HCT116 (cell line): ENCODE measurements at regions not wholly inside any gene's neighbourhood (a gene's known extent, or its start where the extent isn't known, plus 50 kb on each side); places are given as distances from the start of the nearest gene placed in this dataset.

ENCODE experiments used
- ATAC-seq: fragments of 200-7000 bp; cut with Tn5 transposase; 2 replicates; pipeline ENCODE4 v1.9.1; 2020; ENCODE audit warnings: mild to moderate bottlenecking, moderate library complexity
- BruUV-seq: library from RNA; stranded (reverse); fragments of 400-500 nt; replicated peaks from 2 replicates; lab custom pipeline; 2021; lab: Mats Ljungman, UMichigan
- CTCF ChIA-PET: fragments of 300-600 bp; sonication (Branson Sonifier 250); formaldehyde crosslinking; loops from one replicate; lab custom pipeline; 2021; ENCODE audit warnings: antibody characterized with exemption; lab: Charles Lee
- POLR2A ChIA-PET: fragments of 300-600, 350-600 bp; sonication (Branson Sonifier 250); formaldehyde crosslinking; loops from one replicate; lab custom pipeline; 2021; ENCODE audit warnings: antibody characterized with exemption; lab: Charles Lee
- RAD21 ChIA-PET, 2 experiments: fragments of 300-600 bp; sonication (Branson Sonifier 250); formaldehyde crosslinking; loops; one replicate each; lab custom pipeline; 2023; ENCODE audit warnings: low total read pairs in 2 of 2; ENCODE audit not compliant: uncharacterized antibody in 2 of 2, unreplicated experiment in 2 of 2, low non-redundant PET in 1 of 2; lab: Charles Lee
- DNase-seq: peaks from one replicate; pipeline ENCODE4 v3.0.0-alpha.2; 2010; ENCODE audit warnings: low read depth, low spot score
- H2AFZ ChIP-seq: fragments of 200-600 bp; shearing (Covaris generic), sonication (generic); 2 replicates; pipeline ENCODE4 v1.6.1; 2017; ENCODE audit warnings: low read depth, mixed run types, mixed read lengths, antibody characterized with exemption, low read length; ENCODE audit not compliant: poor library complexity, severe bottlenecking
- H3K27ac ChIP-seq: 2 replicates; pipeline ENCODE4 v1.5.1; 2012; ENCODE audit warnings: low read depth, low read length
- H3K27me3 ChIP-seq: fragments of 200-600 bp; sonication (generic); 2 replicates; pipeline ENCODE4 v1.6.1; 2016; ENCODE audit warnings: mixed run types, low read length, mixed read lengths; ENCODE audit not compliant: insufficient read depth
- H3K36me3 ChIP-seq, 2 experiments: fragments of 200-500 bp in 1 of 2; fragments of 200-600 bp in 1 of 2; sonication (Bioruptor generic) in 1 of 2; sonication (generic) in 1 of 2; 2 replicates each; pipeline versions ENCODE4 v1.5.1 to v1.6.1; 2014 to 2016; ENCODE audit warnings: low read length in 2 of 2, inconsistent platforms in 1 of 2, mixed read lengths in 1 of 2, mixed run types in 1 of 2; ENCODE audit not compliant: insufficient read depth in 2 of 2, control insufficient read depth in 1 of 2
- H3K4me1 ChIP-seq, 2 experiments: fragments of 200-600 bp in 1 of 2; sonication (generic) in 1 of 2; 2 replicates each; pipeline versions ENCODE4 v1.5.1 to v1.6.1; 2012 to 2017; ENCODE audit warnings: low read length in 2 of 2, inconsistent platforms in 1 of 2, mild to moderate bottlenecking in 1 of 2, mixed read lengths in 1 of 2, mixed run types in 1 of 2, moderate library complexity in 1 of 2; ENCODE audit not compliant: insufficient read depth in 2 of 2, control insufficient read depth in 1 of 2
- H3K4me2 ChIP-seq: fragments of 200-600 bp; sonication (generic); 2 replicates; pipeline ENCODE4 v1.6.1; 2017; ENCODE audit warnings: mixed run types, low read length, mixed read lengths
- H3K4me3 ChIP-seq, 2 experiments: fragments of 200-600 bp in 1 of 2; sonication (generic) in 1 of 2; replicated peaks in 1 of 2; 2 replicates each; pipeline ENCODE4 v1.5.1; 2011 to 2016; ENCODE audit warnings: low read length in 2 of 2, control low read depth in 1 of 2, low read depth in 1 of 2, mild to moderate bottlenecking in 1 of 2, mixed read lengths in 1 of 2, mixed run types in 1 of 2
- H3K79me2 ChIP-seq: fragments of 200-600 bp; sonication (generic); 2 replicates; pipeline ENCODE4 v1.6.1; 2017; ENCODE audit warnings: mild to moderate bottlenecking, mixed run types, low read length, moderate library complexity, mixed read lengths; ENCODE audit not compliant: insufficient read depth
- H3K9ac ChIP-seq: fragments of 200-600 bp; sonication (generic); 2 replicates; pipeline ENCODE4 v1.6.1; 2016; ENCODE audit warnings: low read length, mixed read lengths
- H3K9me2 ChIP-seq: fragments of 200-600 bp; sonication (generic), shearing (Covaris generic); 2 replicates; pipeline ENCODE4 v1.6.1; 2017; ENCODE audit warnings: mixed run types, mild to moderate bottlenecking, moderate library complexity; ENCODE audit not compliant: insufficient read depth
- H3K9me3 ChIP-seq, 2 experiments: fragments of 200-500 bp in 1 of 2; fragments of 200-600 bp in 1 of 2; sonication (Bioruptor generic) in 1 of 2; sonication (generic) in 1 of 2; 2 replicates each; pipeline ENCODE4 v1.6.1; 2014 to 2017; ENCODE audit warnings: low read length in 2 of 2, mixed read lengths in 2 of 2, inconsistent platforms in 1 of 2, low read depth in 1 of 2, mild to moderate bottlenecking in 1 of 2, mixed run types in 1 of 2, moderate library complexity in 1 of 2; ENCODE audit not compliant: control insufficient read depth in 1 of 2, insufficient read depth in 1 of 2
- H4K20me1 ChIP-seq: fragments of 200-600 bp; sonication (generic), shearing (Covaris generic); 2 replicates; pipeline ENCODE4 v1.6.1; 2017; ENCODE audit warnings: mixed run types, mild to moderate bottlenecking, moderate library complexity; ENCODE audit not compliant: insufficient read depth
- ATF3 ChIP-seq: IDR thresholded peaks from 2 replicates; pipeline ENCODE4 v1.6.1; 2012
- CBX3 ChIP-seq: IDR thresholded peaks from 2 replicates; pipeline ENCODE4 v1.6.1; 2012; ENCODE audit warnings: low read depth
- CTCF ChIP-seq, 3 experiments: fragments of 200-600 bp in 1 of 3; sonication (generic) in 1 of 3; IDR thresholded peaks in 2 of 3; conservative IDR thresholded peaks in 1 of 3; 2 replicates each; pipeline ENCODE4 v1.5.1; 2012 to 2017; ENCODE audit warnings: low read depth in 2 of 3, low read length in 2 of 3, antibody characterized with exemption in 1 of 3, borderline replicate concordance in 1 of 3, control low read depth in 1 of 3, mild to moderate bottlenecking in 1 of 3, mixed read lengths in 1 of 3, mixed run types in 1 of 3, moderate library complexity in 1 of 3; ENCODE audit not compliant: insufficient read depth in 1 of 3
- EGR1 ChIP-seq: IDR thresholded peaks from 2 replicates; pipeline ENCODE4 v1.6.1; 2012; ENCODE audit warnings: low read depth
- ELF1 ChIP-seq: IDR thresholded peaks from 2 replicates; pipeline ENCODE4 v1.6.1; 2012; ENCODE audit warnings: low read depth, borderline replicate concordance
- EZH2 ChIP-seq: fragments of 200-600 bp; sonication (generic); IDR thresholded peaks from 2 replicates; pipeline ENCODE4 v1.6.1; 2017; ENCODE audit warnings: antibody characterized with exemption, mixed run types
- MAX ChIP-seq: IDR thresholded peaks from 2 replicates; pipeline ENCODE4 v1.6.1; 2012
- POLR2AphosphoS5 ChIP-seq: IDR thresholded peaks from 2 replicates; pipeline ENCODE4 v1.6.1; 2011; ENCODE audit warnings: mild to moderate bottlenecking, low read depth, low read length, moderate library complexity
- RAD21 ChIP-seq: IDR thresholded peaks from 2 replicates; pipeline ENCODE4 v1.6.1; 2012; ENCODE audit warnings: low read depth, mild to moderate bottlenecking
- REST ChIP-seq: IDR thresholded peaks from 2 replicates; pipeline ENCODE4 v1.6.1; 2012; ENCODE audit warnings: low read depth
- SIN3A ChIP-seq: IDR thresholded peaks from 2 replicates; pipeline ENCODE4 v1.6.1; 2012; ENCODE audit warnings: low read depth
- SP1 ChIP-seq: IDR thresholded peaks from 2 replicates; pipeline ENCODE4 v1.6.1; 2012; ENCODE audit warnings: low read depth
- SRF ChIP-seq: IDR thresholded peaks from 2 replicates; pipeline ENCODE4 v1.6.1; 2012; ENCODE audit warnings: low read depth
- TCF7L2 ChIP-seq: IDR thresholded peaks from 2 replicates; pipeline ENCODE4 v1.7.0; 2011; ENCODE audit warnings: borderline replicate concordance, inconsistent platforms; ENCODE audit not compliant: insufficient read depth, insufficient read length; ENCODE audit errors: extremely low read depth
- ZBTB33 ChIP-seq: IDR thresholded peaks from 2 replicates; pipeline ENCODE4 v1.6.1; 2011; ENCODE audit warnings: mild to moderate bottlenecking, low read length, moderate library complexity; ENCODE audit not compliant: insufficient replicate concordance; ENCODE audit errors: extremely low read depth
- ZNF274 ChIP-seq: fragments of 200-500 bp; sonication (Bioruptor generic); IDR thresholded peaks from 2 replicates; pipeline ENCODE4 v1.6.1; 2014; ENCODE audit warnings: mild to moderate bottlenecking, low read depth, low read length, inconsistent platforms
- intact Hi-C: fragments of 100-400 bp; cut with micrococcal nuclease; formaldehyde crosslinking; loops from 2 replicates; pipeline ENCODE4 v1.10.0; 2022

GRCh38 chr14:97200245-97200644 is 403.1 kb downstream of the VRK1 start:
- H3K4me2 ChIP-seq: no peak overlapping the region
- ChIA-PET CTCF (no interaction called here), POLR2A (no interaction called here), RAD21 (no interaction called here)
- no peak overlapping the region for H2AFZ ChIP-seq
- H3K9ac ChIP-seq: no peak overlapping the region
- ATAC-seq (no peak), DNase-seq (no peak)
- no peak overlapping the region for H3K4me3 ChIP-seq
- no peaks in the 10 kb centered on the region for H3K9me2 ChIP-seq
- H3K4me1 ChIP-seq: peaks cover 0 to 11% of the 10 kb centered on the region in 2 experiments; a peak in 2 of 4 replicates
- H3K27ac ChIP-seq: no peak overlapping the region
- no peaks in the 10 kb centered on the region for H3K27me3 ChIP-seq
- no peaks in the 10 kb centered on the region for H3K9me3 ChIP-seq
- TF ChIP-seq REST (no peak), TCF7L2 (no peak), SRF (no peak), ELF1 (no peak), ZBTB33 (no peak), RAD21 (no peak), SP1 (no peak), SIN3A (no peak), CBX3 (no peak), MAX (no peak), ZNF274 (no peak), CTCF (IDR thresholded peaks at IDR 0.05 in 2 of 3, conservative IDR thresholded peaks at IDR 0.05 in 1 of 3; ENCODE audit: borderline replicate concordance in 1 of 3, insufficient read depth in 1 of 3, low read depth in 2 of 3, low read length in 2 of 3) (no peak), ATF3 (no peak), EZH2 (no peak), EGR1 (no peak), POLR2AphosphoS5 (no peak)
- intact Hi-C loops: no loop called here
- H4K20me1 ChIP-seq: no peaks in the 10 kb centered on the region
- no peaks in the 10 kb centered on the region for H3K79me2 ChIP-seq
- no peaks in the 10 kb centered on the region for H3K36me3 ChIP-seq
- no TSS peak for BruUV-seq
